Spinal cord (tissue), 9 donors: ENCODE measurements at regions not wholly inside any gene's neighbourhood (a gene's known extent, or its start where the extent isn't known, plus 50 kb on each side); places are given as distances from the start of the nearest gene placed in this dataset.

Experiments used
- DNase-seq, 6 donors: peaks; one replicate each; pipeline versions ENCODE4 v3.0.0 to v3.0.0-alpha.2; 2013 to 2015; ENCODE audit warnings: low spot score in 6 of 6, low read depth in 4 of 6
- H3K27ac ChIP-seq: one replicate; pipeline ENCODE4 v1.5.1; 2013; ENCODE audit warnings: low read depth, low read length, control low read depth
- H3K27me3 ChIP-seq: one replicate; pipeline ENCODE4 v1.6.1; 2013; ENCODE audit warnings: low read length; ENCODE audit not compliant: control insufficient read depth, insufficient read depth
- H3K36me3 ChIP-seq: one replicate; pipeline ENCODE4 v1.6.1; 2013; ENCODE audit warnings: low read length; ENCODE audit not compliant: control insufficient read depth, insufficient read depth
- H3K4me1 ChIP-seq: one replicate; pipeline ENCODE4 v1.6.1; 2013; ENCODE audit warnings: low read length; ENCODE audit not compliant: control insufficient read depth, insufficient read depth
- H3K4me3 ChIP-seq: one replicate; pipeline ENCODE4 v1.5.1; 2013; ENCODE audit warnings: low read depth, low read length, control low read depth
- H3K9me3 ChIP-seq: one replicate; pipeline ENCODE4 v1.6.1; 2013; ENCODE audit warnings: low read length; ENCODE audit not compliant: control insufficient read depth, insufficient read depth
- WGBS: methylation state at CpG from one replicate; pipeline ENCODE4 v1.1.5; 2013; ENCODE audit warnings: missing lambda C conversion rate; ENCODE audit not compliant: insufficient coverage; 5-methylcytosine and 5-hydroxymethylcytosine counted together
- donor health status: healthy.

DNA sequence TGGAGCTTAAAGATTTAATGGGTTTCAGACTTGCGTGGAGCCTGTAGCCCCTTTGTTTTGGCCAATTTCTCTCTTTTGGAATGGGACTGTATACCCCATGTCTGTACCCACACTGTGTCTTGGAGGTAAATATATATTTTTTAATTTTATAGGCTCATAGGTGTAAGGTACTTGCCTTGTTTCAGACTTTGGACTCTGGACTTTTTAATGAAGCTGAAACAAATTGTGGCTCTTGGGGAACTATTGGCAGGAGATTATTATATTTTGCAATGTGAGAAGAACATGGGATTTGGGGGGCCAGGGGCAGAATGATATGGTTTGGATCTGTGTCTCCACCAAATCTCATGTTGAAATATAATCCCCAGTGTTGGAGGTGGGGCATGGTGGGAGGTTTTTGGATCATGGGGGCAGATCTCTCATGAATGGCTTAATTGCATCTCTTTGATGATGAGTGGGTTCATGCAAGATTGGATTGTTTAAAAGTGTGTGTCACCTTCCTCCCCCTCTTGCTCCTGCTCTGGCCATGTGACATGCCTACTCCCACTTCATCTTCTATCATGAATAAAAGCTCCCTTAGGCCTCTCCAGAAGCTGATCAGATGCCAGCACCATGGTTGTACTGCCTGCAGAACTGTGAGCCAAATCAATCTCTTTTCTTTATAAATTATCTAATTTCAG is 74.1 kb upstream of the ARHGAP20 start:
- WGBS: no CpG with 5 or more reads among the region's 1 CpG
- Histone ChIP-seq H3K27ac (no peak overlapping the region), H3K36me3 (no peaks in the 10 kb centered on the region), H3K4me3 (no peak overlapping the region), H3K27me3 (no peaks in the 10 kb centered on the region), H3K4me1 (no peaks in the 10 kb centered on the region), H3K9me3 (peaks cover 1% of the 10 kb centered on the region)
- no peak for DNase-seq

DNA sequence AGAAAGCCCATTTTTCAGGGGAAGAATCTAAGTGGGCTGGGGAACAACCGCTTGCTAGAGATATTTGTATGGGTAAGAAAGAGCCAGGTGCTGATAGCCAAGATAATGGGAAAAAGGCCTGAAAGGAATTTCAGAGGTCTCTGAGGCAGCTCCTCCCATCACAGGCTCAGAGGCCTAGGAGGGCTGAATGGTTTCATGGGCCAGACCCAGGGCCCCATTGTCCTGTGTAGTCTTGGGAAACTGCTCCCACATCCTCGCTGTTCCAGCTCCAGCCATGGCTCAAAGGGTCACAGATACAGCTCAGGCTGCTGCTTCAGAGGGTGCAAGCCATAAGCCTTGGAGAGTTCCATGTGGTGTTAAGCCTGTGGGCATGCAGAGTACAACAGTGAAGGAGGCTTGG is 73.2 kb upstream of the ARHGAP20 start:
- H3K4me3 ChIP-seq: no peak overlapping the region
- H3K27me3 ChIP-seq: no peaks in the 10 kb centered on the region
- no peak overlapping the region for H3K27ac ChIP-seq
- no peak for DNase-seq
- 100% methylated on average over 2 of the region's 2 CpGs for WGBS
- H3K9me3 ChIP-seq: peaks cover 1% of the 10 kb centered on the region
- no peaks in the 10 kb centered on the region for H3K36me3 ChIP-seq
- H3K4me1 ChIP-seq: no peaks in the 10 kb centered on the region

DNA sequence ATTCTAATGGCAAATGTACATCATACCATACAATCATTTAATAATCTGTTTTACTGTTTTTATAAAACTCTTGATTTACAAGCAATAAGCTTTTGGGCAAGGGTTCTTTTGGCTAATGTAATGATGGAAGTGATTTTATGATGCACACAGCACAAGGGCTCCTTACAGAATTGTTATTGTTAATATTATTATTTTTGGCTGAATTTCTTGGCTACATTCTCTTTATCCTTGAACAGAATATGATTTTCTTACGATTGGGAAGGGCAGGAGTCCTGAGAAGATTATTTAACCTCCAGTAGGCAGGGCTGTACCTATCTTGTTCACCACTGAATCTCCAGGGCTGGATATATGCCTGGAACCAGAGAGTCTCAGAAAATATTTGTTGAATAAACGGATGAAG is 70.4 kb upstream of the ARHGAP20 start:
- Histone ChIP-seq H3K4me3 (no peak overlapping the region), H3K27me3 (no peaks in the 10 kb centered on the region), H3K4me1 (no peaks in the 10 kb centered on the region), H3K36me3 (no peaks in the 10 kb centered on the region), H3K9me3 (peaks cover 1% of the 10 kb centered on the region), H3K27ac (no peak overlapping the region)
- DNase-seq: no peak
- no CpG with 5 or more reads among the region's 2 CpGs for WGBS

DNA sequence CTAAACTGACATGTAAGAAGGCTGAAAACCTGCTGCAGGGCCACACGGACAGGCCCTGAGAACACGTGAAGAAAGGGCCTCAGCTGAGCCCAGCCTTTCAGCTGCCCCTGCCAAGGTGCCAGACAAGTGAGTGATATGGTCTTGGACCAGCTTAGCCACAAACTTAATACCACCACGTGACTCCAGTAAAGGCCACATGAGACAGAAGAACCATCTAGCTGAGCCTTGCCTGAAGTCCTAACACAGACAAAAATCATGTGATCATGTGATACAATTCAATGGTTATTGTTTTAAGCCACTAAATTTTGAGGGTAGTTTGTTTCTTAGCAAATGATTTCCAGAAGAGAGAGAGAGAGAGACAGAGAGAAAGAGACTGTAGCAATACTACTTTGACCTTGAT is 66.9 kb upstream of the ARHGAP20 start:
- Histone ChIP-seq H3K9me3 (no peaks in the 10 kb centered on the region), H3K27me3 (no peaks in the 10 kb centered on the region), H3K36me3 (no peaks in the 10 kb centered on the region), H3K4me1 (no peaks in the 10 kb centered on the region), H3K4me3 (no peak overlapping the region), H3K27ac (no peak overlapping the region)
- DNase-seq: no peak
- WGBS: 80% methylated on average over 2 of the region's 3 CpGs

DNA sequence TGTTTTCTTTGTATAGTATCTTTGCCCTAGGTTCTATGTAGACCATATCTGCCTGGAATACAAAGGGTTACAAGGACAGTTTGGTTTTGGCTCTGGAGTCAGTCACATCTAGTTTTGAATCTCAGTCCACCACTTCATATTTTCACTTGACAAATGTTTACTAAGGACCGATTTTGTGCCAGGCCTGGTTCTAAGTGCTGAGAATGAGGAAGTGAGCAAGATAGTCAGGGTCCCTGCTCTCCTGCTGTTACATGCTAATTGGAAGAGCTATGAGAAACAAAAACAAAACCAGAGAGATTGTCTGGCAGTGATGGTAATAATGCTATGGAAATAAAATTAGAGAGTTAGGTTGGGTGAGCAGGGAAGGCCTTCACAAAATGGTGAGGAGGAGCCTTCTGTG is 66.1 kb upstream of the ARHGAP20 start:
- Histone ChIP-seq H3K4me3 (no peak overlapping the region), H3K36me3 (no peaks in the 10 kb centered on the region), H3K27ac (no peak overlapping the region), H3K9me3 (no peaks in the 10 kb centered on the region), H3K4me1 (no peaks in the 10 kb centered on the region), H3K27me3 (no peaks in the 10 kb centered on the region)
- no peak for DNase-seq
- no CpG with 5 or more reads among the region's 1 CpG for WGBS

DNA sequence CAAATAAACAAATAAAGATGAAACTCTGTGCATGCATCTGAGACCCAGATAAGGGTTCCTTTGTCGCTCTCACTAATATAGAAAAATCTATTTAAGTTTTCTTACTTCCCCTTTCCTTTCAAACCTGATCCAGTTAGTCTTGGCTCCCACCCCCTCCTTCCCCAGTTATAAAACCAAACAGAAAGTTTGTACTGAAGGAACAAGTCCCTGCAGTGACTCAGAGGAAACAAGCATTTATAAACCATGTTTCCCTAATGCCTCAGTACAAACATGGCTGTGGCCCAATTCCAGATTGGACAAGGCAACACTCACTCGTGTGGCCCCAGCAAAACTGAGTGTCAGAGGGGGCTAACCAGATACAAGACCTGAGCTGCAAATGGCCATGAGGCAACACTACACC is 65.5 kb upstream of the ARHGAP20 start:
- H3K27ac ChIP-seq: no peak overlapping the region
- no peaks in the 10 kb centered on the region for H3K4me1 ChIP-seq
- WGBS: 50% methylated on average over 1 of the region's 2 CpGs

DNA sequence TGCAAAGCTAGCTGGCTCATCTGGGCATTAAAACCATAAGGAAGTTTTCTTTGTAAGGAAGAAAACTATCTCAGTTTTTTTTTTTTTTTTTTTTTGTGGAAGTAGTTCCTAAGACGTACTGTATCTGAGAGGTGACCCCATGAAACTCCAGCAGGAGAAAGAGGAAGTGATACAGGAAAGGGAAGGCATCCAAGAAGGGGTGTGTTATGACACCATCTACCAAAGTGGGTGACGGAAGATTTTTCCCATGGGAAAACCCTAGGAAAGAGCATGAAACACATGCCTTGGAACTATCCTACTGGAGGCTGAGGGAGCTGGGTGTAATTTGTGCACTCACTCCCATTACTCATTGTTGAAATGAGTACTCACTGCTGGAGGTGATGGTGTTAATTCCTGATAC is 63.8 kb upstream of the ARHGAP20 start:
- Histone ChIP-seq H3K36me3 (no peaks in the 10 kb centered on the region), H3K27ac (no peak overlapping the region), H3K4me3 (no peak overlapping the region), H3K4me1 (no peaks in the 10 kb centered on the region), H3K9me3 (no peaks in the 10 kb centered on the region), H3K27me3 (no peaks in the 10 kb centered on the region)
- WGBS: 100% methylated on average over 1 of the region's 2 CpGs
- DNase-seq: no peak

More for the DNA sequence above, 65.5 kb upstream of the ARHGAP20 start:
- Histone ChIP-seq H3K9me3 (no peaks in the 10 kb centered on the region), H3K4me3 (no peak overlapping the region), H3K36me3 (no peaks in the 10 kb centered on the region), H3K27me3 (no peaks in the 10 kb centered on the region)
- peak in 1 of 6 donors; percentile 30 for DNase-seq

DNA sequence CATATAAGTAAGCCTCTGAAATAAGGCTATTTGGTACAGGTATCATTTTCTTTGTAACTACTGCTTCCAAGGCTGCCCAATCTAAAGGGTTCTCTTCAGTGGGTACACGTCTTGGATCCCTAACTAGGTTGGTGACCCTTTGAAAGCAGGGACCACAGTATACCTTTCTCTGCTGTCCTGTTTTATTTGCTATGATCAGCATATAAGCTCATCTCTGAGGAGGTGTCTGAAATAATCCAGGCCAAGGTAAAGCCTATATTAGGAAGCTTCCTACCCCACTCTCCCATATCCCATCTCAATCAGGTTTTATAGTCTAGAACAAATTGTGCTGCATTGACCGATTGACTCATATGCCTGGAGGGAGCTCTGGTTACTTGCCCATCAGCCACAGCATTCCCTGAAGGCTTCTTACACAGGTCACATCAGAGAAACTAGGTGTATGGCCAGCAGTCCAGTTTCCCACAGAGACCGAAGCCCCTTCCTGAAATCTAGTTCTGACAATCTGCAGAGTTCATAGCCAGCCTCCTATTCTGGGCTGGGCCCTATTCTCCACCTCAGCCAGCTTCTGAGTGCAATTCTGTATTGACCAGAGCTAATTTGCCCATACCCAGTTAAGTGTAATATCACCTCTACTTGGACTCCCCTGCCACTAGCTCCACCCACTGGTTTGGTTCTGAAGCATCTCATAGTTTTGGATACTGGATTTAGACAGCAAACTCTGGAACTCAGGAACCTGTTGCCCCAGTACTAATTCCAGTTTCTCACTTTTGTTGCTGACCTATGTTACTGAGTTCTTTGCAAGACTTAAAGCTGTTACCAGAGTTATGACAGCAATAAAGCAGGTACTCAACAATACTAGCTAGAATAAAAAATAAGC is 62.1 kb upstream of the ARHGAP20 start:
- no peaks in the 10 kb centered on the region for H3K36me3 ChIP-seq
- no peak overlapping the region for H3K27ac ChIP-seq
- WGBS: 92% methylated on average over 2 of the region's 3 CpGs
- no peaks in the 10 kb centered on the region for H3K4me1 ChIP-seq
- no peak for DNase-seq
- H3K27me3 ChIP-seq: no peaks in the 10 kb centered on the region
- H3K9me3 ChIP-seq: no peaks in the 10 kb centered on the region
- H3K4me3 ChIP-seq: no peak overlapping the region

DNA sequence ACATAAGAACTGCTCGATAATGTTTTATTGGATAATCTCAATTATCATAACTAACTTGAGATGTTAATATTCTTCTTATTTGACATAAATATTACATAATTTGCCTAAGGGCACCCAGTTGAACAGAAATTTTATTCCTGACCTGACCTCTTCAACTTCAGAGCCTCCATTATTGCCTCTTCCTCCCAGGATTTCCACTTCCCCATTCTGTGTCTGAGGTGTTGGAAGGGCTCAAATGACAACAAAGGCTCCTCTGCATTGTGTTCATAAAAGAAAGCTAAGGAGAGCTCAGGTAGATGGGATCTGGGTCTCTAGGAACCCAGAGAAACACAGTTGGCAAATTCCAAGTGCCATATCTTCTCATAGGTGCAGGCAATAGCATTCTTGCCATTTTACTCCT is 61.2 kb upstream of the ARHGAP20 start:
- Histone ChIP-seq H3K36me3 (no peaks in the 10 kb centered on the region), H3K4me1 (no peaks in the 10 kb centered on the region), H3K27ac (no peak overlapping the region), H3K9me3 (no peaks in the 10 kb centered on the region), H3K27me3 (no peaks in the 10 kb centered on the region), H3K4me3 (no peak overlapping the region)
- no CpG with 5 or more reads among the region's 1 CpG for WGBS
- no peak for DNase-seq

DNA sequence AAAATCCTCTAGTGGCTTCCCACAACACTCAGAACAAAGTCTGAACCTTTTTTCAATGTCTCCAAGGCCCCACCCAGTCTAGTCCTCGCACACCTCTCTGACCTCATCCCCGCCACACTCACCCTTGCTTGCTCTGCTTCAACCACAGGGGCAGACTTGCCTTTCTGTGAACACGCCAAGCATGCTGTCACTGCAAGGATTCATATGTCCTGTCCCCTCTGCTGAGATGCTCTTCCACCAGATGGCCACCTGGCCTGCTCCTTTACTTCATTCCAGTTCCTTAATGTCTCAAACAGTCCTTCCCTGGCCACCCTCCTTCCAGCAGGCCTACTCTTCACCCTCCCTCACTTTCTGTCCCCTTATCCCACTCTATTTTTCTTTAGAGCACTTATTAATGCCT is 60.6 kb upstream of the ARHGAP20 start:
- H3K9me3 ChIP-seq: no peaks in the 10 kb centered on the region
- H3K36me3 ChIP-seq: no peaks in the 10 kb centered on the region
- no peaks in the 10 kb centered on the region for H3K27me3 ChIP-seq
- H3K4me1 ChIP-seq: no peaks in the 10 kb centered on the region
- no peak overlapping the region for H3K27ac ChIP-seq
- 93% methylated on average over 3 of the region's 3 CpGs for WGBS
- DNase-seq: no peak
- H3K4me3 ChIP-seq: no peak overlapping the region
